ENCODE measurements at regions not wholly inside any gene's neighbourhood (a gene's known extent, or its start where the extent isn't known, plus 50 kb on each side); places are given as distances from the start of the nearest gene placed in this dataset.

DNA sequence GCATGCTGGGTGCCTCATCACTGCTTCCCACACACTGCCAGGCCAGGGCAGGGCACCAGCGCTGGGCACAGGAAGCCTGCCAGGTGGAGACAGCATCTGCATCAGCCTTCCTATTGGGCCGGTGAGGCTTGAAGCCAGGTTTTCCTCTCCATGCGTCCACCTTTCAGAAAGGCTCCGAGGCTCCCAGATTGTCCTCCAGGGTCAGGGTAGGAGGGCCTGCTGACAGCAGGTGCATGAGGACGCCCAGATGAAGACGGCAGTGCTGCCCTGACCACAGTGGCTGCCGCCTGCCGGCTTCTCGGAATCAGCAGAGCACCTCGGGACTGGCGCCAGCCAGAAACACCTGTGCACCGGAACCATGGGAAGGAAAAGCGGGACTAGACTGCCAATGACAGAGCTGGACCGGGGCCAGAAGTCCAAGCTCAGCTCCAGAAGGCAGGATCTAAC, 170.5 kb upstream of the CST7 start:
- H3K9me3 ChIP-seq (ENCODE audit: insufficient read depth, low read length), result peaks cover 14% of the 10 kb centered on the region
- H3K79me2 ChIP-seq (ENCODE audit: low read length), result no peaks in the 10 kb centered on the region
- no peak overlapping the region for H3K4me2 ChIP-seq (ENCODE audit: low read length)
- peaks cover 69% of the 10 kb centered on the region for H3K27me3 ChIP-seq (ENCODE audit: low read depth, low read length)
- TF ChIP-seq EZH2phosphoT487 (IDR thresholded peaks at IDR 0.05; ENCODE audit: low read depth), result no peak
- TF ChIP-seq, protein P1, sequence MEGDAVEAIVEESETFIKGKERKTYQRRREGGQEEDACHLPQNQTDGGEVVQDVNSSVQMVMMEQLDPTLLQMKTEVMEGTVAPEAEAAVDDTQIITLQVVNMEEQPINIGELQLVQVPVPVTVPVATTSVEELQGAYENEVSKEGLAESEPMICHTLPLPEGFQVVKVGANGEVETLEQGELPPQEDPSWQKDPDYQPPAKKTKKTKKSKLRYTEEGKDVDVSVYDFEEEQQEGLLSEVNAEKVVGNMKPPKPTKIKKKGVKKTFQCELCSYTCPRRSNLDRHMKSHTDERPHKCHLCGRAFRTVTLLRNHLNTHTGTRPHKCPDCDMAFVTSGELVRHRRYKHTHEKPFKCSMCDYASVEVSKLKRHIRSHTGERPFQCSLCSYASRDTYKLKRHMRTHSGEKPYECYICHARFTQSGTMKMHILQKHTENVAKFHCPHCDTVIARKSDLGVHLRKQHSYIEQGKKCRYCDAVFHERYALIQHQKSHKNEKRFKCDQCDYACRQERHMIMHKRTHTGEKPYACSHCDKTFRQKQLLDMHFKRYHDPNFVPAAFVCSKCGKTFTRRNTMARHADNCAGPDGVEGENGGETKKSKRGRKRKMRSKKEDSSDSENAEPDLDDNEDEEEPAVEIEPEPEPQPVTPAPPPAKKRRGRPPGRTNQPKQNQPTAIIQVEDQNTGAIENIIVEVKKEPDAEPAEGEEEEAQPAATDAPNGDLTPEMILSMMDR (IDR thresholded peaks at IDR 0.05; ENCODE audit: low read depth, low read length), result no peak
- no peak overlapping the region for H2AFZ ChIP-seq (ENCODE audit: low read depth, low read length)
- peaks cover 30% of the 10 kb centered on the region for H3K4me1 ChIP-seq (ENCODE audit: low read length)
- H3K9ac ChIP-seq (ENCODE audit: low read length), result no peak overlapping the region
- H3K27ac ChIP-seq (ENCODE audit: low read length), result no peak overlapping the region
- H3K36me3 ChIP-seq (replicated peaks; ENCODE audit: low read depth, low read length), result peaks cover 11% of the 10 kb centered on the region
- no peak overlapping the region for H3K4me3 ChIP-seq (ENCODE audit: low read length)
- H4K20me1 ChIP-seq (ENCODE audit: insufficient read depth, low read length), result no peaks in the 10 kb centered on the region

DNA sequence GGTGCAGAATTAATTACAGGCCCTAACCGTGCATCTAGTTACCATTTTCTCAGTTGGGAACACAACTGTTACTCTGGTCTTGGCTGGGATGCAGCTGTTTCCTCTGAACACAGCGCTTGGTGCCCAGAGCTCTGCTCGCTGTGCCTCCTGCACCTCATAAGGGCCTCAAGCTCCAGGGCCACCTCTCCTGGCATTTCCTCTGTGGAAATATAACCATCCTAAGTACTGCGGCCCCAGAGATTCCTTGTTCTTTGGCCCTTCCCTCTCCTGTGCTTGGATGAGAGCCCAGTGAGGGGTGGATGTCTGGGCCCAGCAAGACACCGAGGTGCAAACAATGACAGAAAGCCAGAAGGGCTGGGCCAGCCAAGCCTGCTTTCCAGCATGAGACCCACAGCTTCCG, 169.9 kb upstream of the CST7 start:
- no peak overlapping the region for H3K4me2 ChIP-seq (ENCODE audit: low read length)
- no peak overlapping the region for H3K27ac ChIP-seq (ENCODE audit: low read length)
- H3K9me3 ChIP-seq (ENCODE audit: insufficient read depth, low read length), result peaks cover 14% of the 10 kb centered on the region

DNA sequence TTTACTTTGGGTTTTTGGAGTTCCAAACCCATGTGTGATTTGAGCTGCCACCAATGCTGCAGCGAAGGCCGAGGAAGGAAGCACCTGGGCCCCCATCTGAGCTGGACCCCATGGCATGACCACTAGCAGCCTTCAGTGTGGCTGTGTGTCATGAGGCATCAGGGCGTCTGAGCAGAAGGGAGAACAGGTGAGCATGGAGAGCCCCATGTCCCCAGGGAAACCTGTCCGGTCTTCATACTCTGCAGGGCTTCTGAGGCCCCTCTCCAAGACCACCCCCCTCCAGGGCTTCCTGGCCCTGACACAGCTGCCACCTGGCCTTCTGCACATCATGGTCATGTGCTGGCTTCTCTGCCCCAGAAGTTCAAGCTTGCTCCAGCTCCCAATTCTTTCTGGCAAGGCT, 169.1 kb upstream of the CST7 start:
- Histone ChIP-seq H3K4me1 (ENCODE audit: low read length) (peaks cover 27% of the 10 kb centered on the region), H3K9ac (ENCODE audit: low read length) (no peak overlapping the region), H3K36me3 (replicated peaks; ENCODE audit: low read depth, low read length) (peaks cover 6% of the 10 kb centered on the region), H3K9me3 (ENCODE audit: insufficient read depth, low read length) (peaks cover 10% of the 10 kb centered on the region), H3K27ac (ENCODE audit: low read length) (no peak overlapping the region), H2AFZ (ENCODE audit: low read depth, low read length) (no peak overlapping the region), H3K27me3 (ENCODE audit: low read depth, low read length) (peaks cover 63% of the 10 kb centered on the region), H4K20me1 (ENCODE audit: insufficient read depth, low read length) (no peaks in the 10 kb centered on the region), H3K79me2 (ENCODE audit: low read length) (no peaks in the 10 kb centered on the region), H3K4me2 (ENCODE audit: low read length) (no peak overlapping the region), H3K4me3 (ENCODE audit: low read length) (no peak overlapping the region)
- TF ChIP-seq, protein P1 (IDR thresholded peaks at IDR 0.05; ENCODE audit: low read depth, low read length), result no peak
- no peak for TF ChIP-seq EZH2phosphoT487 (IDR thresholded peaks at IDR 0.05; ENCODE audit: low read depth)

More for the DNA sequence above, 169.9 kb upstream of the CST7 start:
- no peak for TF ChIP-seq EZH2phosphoT487 (IDR thresholded peaks at IDR 0.05; ENCODE audit: low read depth)
- TF ChIP-seq, protein P1 (IDR thresholded peaks at IDR 0.05; ENCODE audit: low read depth, low read length), result no peak
- Histone ChIP-seq H3K79me2 (ENCODE audit: low read length) (no peaks in the 10 kb centered on the region), H3K36me3 (replicated peaks; ENCODE audit: low read depth, low read length) (peaks cover 11% of the 10 kb centered on the region), H3K4me1 (ENCODE audit: low read length) (peaks cover 27% of the 10 kb centered on the region), H3K27me3 (ENCODE audit: low read depth, low read length) (peaks cover 70% of the 10 kb centered on the region), H4K20me1 (ENCODE audit: insufficient read depth, low read length) (no peaks in the 10 kb centered on the region), H2AFZ (ENCODE audit: low read depth, low read length) (no peak overlapping the region), H3K4me3 (ENCODE audit: low read length) (no peak overlapping the region), H3K9ac (ENCODE audit: low read length) (no peak overlapping the region)

DNA sequence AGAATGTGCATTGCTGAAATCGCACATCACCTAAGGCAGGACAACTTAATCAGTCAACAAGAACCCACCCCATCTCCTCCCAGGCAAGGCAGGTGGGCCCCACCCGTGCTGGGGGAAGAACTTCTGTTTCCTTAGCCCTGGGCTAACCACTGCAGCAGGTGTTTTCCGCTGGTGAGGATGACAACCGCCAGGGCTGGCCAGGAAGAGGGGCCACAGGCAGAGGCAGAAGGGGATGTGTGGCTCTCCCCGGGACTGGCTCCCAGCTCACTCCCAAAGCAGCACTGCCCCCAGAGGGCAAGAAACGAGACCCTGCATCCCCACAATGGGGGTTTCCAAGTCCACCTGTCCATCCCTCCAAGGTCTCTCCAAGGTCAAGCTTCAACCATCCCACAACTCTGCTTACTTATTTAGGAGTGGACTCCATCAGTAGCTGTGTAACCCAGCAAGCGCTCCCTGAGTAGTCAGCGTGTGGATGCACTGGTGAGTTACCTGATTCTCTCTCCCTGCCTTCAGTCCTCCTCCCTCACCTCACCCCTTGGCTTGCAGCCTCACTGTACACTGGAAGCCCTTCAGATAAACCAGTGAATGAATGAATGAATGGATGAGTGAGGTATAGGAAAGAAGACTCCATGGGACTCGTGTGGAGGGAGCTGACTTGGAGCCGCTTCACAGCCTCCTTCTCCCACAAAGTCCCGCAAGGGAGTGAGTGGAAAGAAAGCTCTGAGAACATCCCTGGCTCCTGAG, 168.2 kb upstream of the CST7 start:
- no peaks in the 10 kb centered on the region for H3K79me2 ChIP-seq (ENCODE audit: low read length)
- H3K27me3 ChIP-seq (ENCODE audit: low read depth, low read length), result peaks cover 56% of the 10 kb centered on the region
- H2AFZ ChIP-seq (ENCODE audit: low read depth, low read length), result no peak overlapping the region
- H3K4me3 ChIP-seq (ENCODE audit: low read length), result no peak overlapping the region
- H3K36me3 ChIP-seq (replicated peaks; ENCODE audit: low read depth, low read length), result no peaks in the 10 kb centered on the region
- no peak overlapping the region for H3K9ac ChIP-seq (ENCODE audit: low read length)
- H3K9me3 ChIP-seq (ENCODE audit: insufficient read depth, low read length), result peaks cover under 1% of the 10 kb centered on the region; the same call in 1 of the 2 replicates
- H4K20me1 ChIP-seq (ENCODE audit: insufficient read depth, low read length), result no peaks in the 10 kb centered on the region
- no peak overlapping the region for H3K4me2 ChIP-seq (ENCODE audit: low read length)
- peaks cover 36% of the 10 kb centered on the region for H3K4me1 ChIP-seq (ENCODE audit: low read length)
- no peak overlapping the region for H3K27ac ChIP-seq (ENCODE audit: low read length)
- TF ChIP-seq, protein P1 (IDR thresholded peaks at IDR 0.05; ENCODE audit: low read depth, low read length), result peak; percentile 44
- no peak for TF ChIP-seq EZH2phosphoT487 (IDR thresholded peaks at IDR 0.05; ENCODE audit: low read depth)

All from OCI-LY3 (cell line).